ENCODE measurements at regions not wholly inside any gene's neighbourhood (a gene's known extent, or its start where the extent isn't known, plus 50 kb on each side); places are given as distances from the start of the nearest gene placed in this dataset.
"Not testable (repeated sequence)": the region's sequence is repeated elsewhere in the genome, so short reads cannot be mapped to it uniquely, and the experiment has no call there.

GRCh38 chr16:65249768-65250167 is 127.9 kb upstream of the CDH11 start:
- Histone ChIP-seq H3K4me1 (ENCODE audit: insufficient read depth, low read length, poor library complexity, severe bottlenecking) (no peaks in the 10 kb centered on the region), H2AFZ (ENCODE audit: low read length) (no peak overlapping the region), H4K20me1 (ENCODE audit: insufficient read depth, low read length) (no peaks in the 10 kb centered on the region), H3K4me2 (ENCODE audit: low read length) (no peak overlapping the region), H3K9me3 (ENCODE audit: low read length) (no peaks in the 10 kb centered on the region), H3K9me2 (ENCODE audit: insufficient read depth, low read length) (no peaks in the 10 kb centered on the region), H3K79me2 (ENCODE audit: insufficient read depth, low read depth, low read length) (no peaks in the 10 kb centered on the region), H3K4me3 (ENCODE audit: low read depth, low read length, poor library complexity, severe bottlenecking) (no peak overlapping the region), H3K36me3 (ENCODE audit: insufficient read depth, low read length) (no peaks in the 10 kb centered on the region), H3K27ac (ENCODE audit: low read depth, low read length, poor library complexity, severe bottlenecking) (no peak overlapping the region)
- DNase-seq (ENCODE audit: low spot score) = no peak
- intact Hi-C loops (cut with micrococcal nuclease; ENCODE audit: unreplicated experiment) = no loop called here
- POLR2A ChIA-PET = interaction anchor here (0.7 kb wide), 1 partner anchor 939 kb away, joined by 4 read pairs; no protein-coding TSS in a partner anchor
- no TSS peak for BruUV-seq (replicated peaks)
- CTCF ChIA-PET (ENCODE audit: unreplicated experiment) = no interaction called here
- no peak for TF ChIP-seq EZH2phosphoT487 (IDR thresholded peaks at IDR 0.05; ENCODE audit: borderline replicate concordance, low read depth, low read length)
- no peak for TF ChIP-seq CTCF (conservative IDR thresholded peaks at IDR 0.05; ENCODE audit: low read length)

GRCh38 chr16:65244787-65245186 is 122.9 kb upstream of the CDH11 start:
- Histone ChIP-seq H3K9me2 (ENCODE audit: insufficient read depth, low read length) (no peaks in the 10 kb centered on the region), H3K4me1 (ENCODE audit: insufficient read depth, low read length, poor library complexity, severe bottlenecking) (no peaks in the 10 kb centered on the region), H3K9me3 (ENCODE audit: low read length) (no peaks in the 10 kb centered on the region), H4K20me1 (ENCODE audit: insufficient read depth, low read length) (no peaks in the 10 kb centered on the region), H3K4me2 (ENCODE audit: low read length) (no peak overlapping the region), H2AFZ (ENCODE audit: low read length) (no peak overlapping the region), H3K4me3 (ENCODE audit: low read depth, low read length, poor library complexity, severe bottlenecking) (no peak overlapping the region), H3K36me3 (ENCODE audit: insufficient read depth, low read length) (no peaks in the 10 kb centered on the region), H3K79me2 (ENCODE audit: insufficient read depth, low read depth, low read length) (no peaks in the 10 kb centered on the region), H3K27ac (ENCODE audit: low read depth, low read length, poor library complexity, severe bottlenecking) (no peak overlapping the region)
- no peak for DNase-seq (ENCODE audit: low spot score)
- BruUV-seq (replicated peaks) = no TSS peak
- intact Hi-C loops (cut with micrococcal nuclease; ENCODE audit: unreplicated experiment) = no loop called here
- ChIA-PET CTCF (ENCODE audit: unreplicated experiment) (no interaction called here), POLR2A (no interaction called here)
- TF ChIP-seq CTCF (conservative IDR thresholded peaks at IDR 0.05; ENCODE audit: low read length) (no peak), EZH2phosphoT487 (IDR thresholded peaks at IDR 0.05; ENCODE audit: borderline replicate concordance, low read depth, low read length) (no peak)

- H4K20me1 ChIP-seq (ENCODE audit: insufficient read depth, low read length) = no peaks in the 10 kb centered on the region
- intact Hi-C loops (cut with micrococcal nuclease; ENCODE audit: unreplicated experiment) = no loop called here
- H3K9me3 ChIP-seq (ENCODE audit: low read length) = no peaks in the 10 kb centered on the region
- no peaks in the 10 kb centered on the region for H3K9me2 ChIP-seq (ENCODE audit: insufficient read depth, low read length)
- ChIA-PET CTCF (ENCODE audit: unreplicated experiment) (no interaction called here), POLR2A (no interaction called here)
- no peak overlapping the region for H3K4me3 ChIP-seq (ENCODE audit: low read depth, low read length, poor library complexity, severe bottlenecking)
- no peaks in the 10 kb centered on the region for H3K4me1 ChIP-seq (ENCODE audit: insufficient read depth, low read length, poor library complexity, severe bottlenecking)
- H3K27ac ChIP-seq (ENCODE audit: low read depth, low read length, poor library complexity, severe bottlenecking) = no peak overlapping the region
- no TSS peak for BruUV-seq (replicated peaks)
- H3K4me2 ChIP-seq (ENCODE audit: low read length) = no peak overlapping the region
- no peak overlapping the region for H2AFZ ChIP-seq (ENCODE audit: low read length)
- H3K79me2 ChIP-seq (ENCODE audit: insufficient read depth, low read depth, low read length) = no peaks in the 10 kb centered on the region
- TF ChIP-seq CTCF (conservative IDR thresholded peaks at IDR 0.05; ENCODE audit: low read length) = no peak
- no peak for TF ChIP-seq EZH2phosphoT487 (IDR thresholded peaks at IDR 0.05; ENCODE audit: borderline replicate concordance, low read depth, low read length)
- H3K36me3 ChIP-seq (ENCODE audit: insufficient read depth, low read length) = no peaks in the 10 kb centered on the region
- DNase-seq (ENCODE audit: low spot score) = no peak
These were observed 113.7 kb upstream of the CDH11 start for GRCh38 chr16:65235339-65236177.

- H2AFZ ChIP-seq (ENCODE audit: low read length); CTCF ChIA-PET (ENCODE audit: unreplicated experiment); H3K9me3 ChIP-seq (ENCODE audit: low read length); H3K4me3 ChIP-seq (ENCODE audit: low read depth, low read length, poor library complexity, severe bottlenecking); H4K20me1 ChIP-seq (ENCODE audit: insufficient read depth, low read length); H3K36me3 ChIP-seq (ENCODE audit: insufficient read depth, low read length); DNase-seq (ENCODE audit: low spot score); intact Hi-C loops (cut with micrococcal nuclease; ENCODE audit: unreplicated experiment); H3K4me2 ChIP-seq (ENCODE audit: low read length); BruUV-seq (replicated peaks); H3K27ac ChIP-seq (ENCODE audit: low read depth, low read length, poor library complexity, severe bottlenecking); H3K4me1 ChIP-seq (ENCODE audit: insufficient read depth, low read length, poor library complexity, severe bottlenecking); H3K79me2 ChIP-seq (ENCODE audit: insufficient read depth, low read depth, low read length); H3K9me2 ChIP-seq (ENCODE audit: insufficient read depth, low read length): not testable (repeated sequence)
- POLR2A ChIA-PET = interaction anchor here (0.6 kb wide), 1 partner anchor 57 kb away, joined by 8 read pairs; no protein-coding TSS in a partner anchor
These were observed 113.0 kb upstream of the CDH11 start for GRCh38 chr16:65234721-65235320.
